ENCODE measurements at regions not wholly inside any gene's neighbourhood (a gene's known extent, or its start where the extent isn't known, plus 50 kb on each side); places are given as distances from the start of the nearest gene placed in this dataset.
A peak's percentile ranks its signal among the peaks of the same experiment; 100 is the strongest.

- Histone ChIP-seq H2BK20ac (ENCODE audit: low read length) (no peak overlapping the region), H4K5ac (ENCODE audit: insufficient read length, low read depth, low read length) (peak overlapping the region; percentile 46), H3K4ac (replicated peaks; ENCODE audit: insufficient read length, low read depth, low read length) (no peak overlapping the region), H4K8ac (ENCODE audit: extremely low read depth, insufficient read depth, low read length) (no peak overlapping the region), H3K56ac (replicated peaks; ENCODE audit: insufficient read length, low read depth, low read length) (no peak overlapping the region), H3K4me1 (replicated peaks in 1 of 4; ENCODE audit: control insufficient read depth in 3 of 4, insufficient read depth in 4 of 4, low read length in 3 of 4) (peaks cover 0 to 6% (median 2%) of the 10 kb centered on the region in 4 experiments; a peak in 1 of 7 replicates), H3K27me3 (replicated peaks in 1 of 4; ENCODE audit: control insufficient read depth in 3 of 4, extremely low read depth in 1 of 4, insufficient read depth in 3 of 4, low read length in 3 of 4) (no peaks in the 10 kb centered on the region), H3K27ac (ENCODE audit: low read depth, low read length) (no peak overlapping the region), H3K79me1 (ENCODE audit: low read depth, low read length) (no peaks in the 10 kb centered on the region), H3K23me2 (ENCODE audit: low read depth, low read length) (no peaks in the 10 kb centered on the region), H3K79me2 (ENCODE audit: control insufficient read depth in 1 of 2, insufficient read depth in 2 of 2, low read length in 2 of 2) (no peaks in the 10 kb centered on the region), H3K23ac (ENCODE audit: insufficient read length) (no peak overlapping the region), H3K14ac (ENCODE audit: insufficient read length) (no peak overlapping the region), H2AK5ac (ENCODE audit: low read depth, low read length) (no peak overlapping the region), H3K4me2 (ENCODE audit: insufficient read depth in 1 of 2, low read depth in 2 of 2, low read length in 2 of 2) (no peak overlapping the region), H2BK12ac (ENCODE audit: low read depth, low read length) (no peak overlapping the region), H3K9me3 (ENCODE audit: insufficient read depth in 2 of 2, low read depth in 1 of 2, low read length in 1 of 2) (peaks cover 0 to 3% of the 10 kb centered on the region in 2 experiments; a peak in 1 of 4 replicates), H2BK5ac (ENCODE audit: low read depth, low read length) (no peak overlapping the region), H3K4me3 (ENCODE audit: extremely low read depth in 1 of 4, insufficient read depth in 2 of 4, low read depth in 3 of 4, low read length in 4 of 4) (no peak overlapping the region), H3K9ac (replicated peaks in 1 of 4; ENCODE audit: extremely low read depth in 1 of 4, low read depth in 3 of 4, low read length in 3 of 4) (no peak overlapping the region), H4K91ac (replicated peaks; ENCODE audit: insufficient read length, low read length) (no peak overlapping the region), H2AFZ (ENCODE audit: low read length) (no peak overlapping the region), H4K20me1 (replicated peaks in 1 of 2; ENCODE audit: control insufficient read depth in 1 of 2, insufficient read depth in 2 of 2, low read length in 2 of 2) (no peaks in the 10 kb centered on the region), H3K18ac (ENCODE audit: extremely low read depth, low read length) (no peak overlapping the region), H2BK15ac (ENCODE audit: low read length) (no peak overlapping the region), H2BK120ac (replicated peaks; ENCODE audit: low read depth, low read length) (no peak overlapping the region), H3K36me3 (ENCODE audit: control insufficient read depth in 2 of 4, insufficient read depth in 4 of 4, low read length in 3 of 4) (peaks cover 0 to 13% (median 4%) of the 10 kb centered on the region in 4 experiments; a peak in 3 of 8 replicates)
- FAIRE-seq: no peak
- ChIA-PET POLR2A (ENCODE audit: partially characterized antibody) (interaction anchor here (1.2 kb wide), 1 partner anchor 8 kb away, joined by 4 read pairs; no protein-coding TSS in a partner anchor), CTCF (ENCODE audit: partially characterized antibody) (no interaction called here)
- WGBS, 2 experiments (ENCODE audit: extremely low coverage in 1 of 2, insufficient coverage in 1 of 2, insufficient read length in 1 of 2, insufficient replicate concordance in 2 of 2, low coverage in 1 of 2, low lambda C conversion rate in 2 of 2, missing lambda C conversion rate in 1 of 2): 58% methylated on average over 2 of the region's 2 CpGs; no CpG with 5 or more reads in 1 of the 2 experiments
- DNase-seq (ENCODE audit: low read depth in 1 of 2, low spot score in 2 of 2): no peak
- TF ChIP-seq CHD2 (IDR thresholded peaks at IDR 0.05; ENCODE audit: low read length) (no peak), SP1 (IDR thresholded peaks at IDR 0.05; ENCODE audit: low read depth, low read length) (no peak), ATF2 (IDR thresholded peaks at IDR 0.05; ENCODE audit: low read length) (no peak), ZNF274 (IDR thresholded peaks at IDR 0.05; ENCODE audit: borderline replicate concordance, extremely low read depth, low read length) (no peak), TAF1 (IDR thresholded peaks at IDR 0.05; ENCODE audit: low read depth, low read length) (no peak), USF2 (IDR thresholded peaks at IDR 0.05; ENCODE audit: low read length) (no peak), SRF (IDR thresholded peaks at IDR 0.05; ENCODE audit: low read depth, low read length) (no peak)
Measured at GRCh38 chr2:188047735-188048134, 243.9 kb upstream of the GULP1 start.

All from H1 (cell line).